OCI-LY1 (cell line): ENCODE measurements at regions not wholly inside any gene's neighbourhood (a gene's known extent, or its start where the extent isn't known, plus 50 kb on each side); places are given as distances from the start of the nearest gene placed in this dataset.

Experiments used
- H2AFZ ChIP-seq: fragments of 200-600 bp; sonication (generic), shearing (Covaris generic); 2 replicates; pipeline ENCODE4 v1.6.0; 2014; ENCODE audit warnings: antibody characterized with exemption, mild to moderate bottlenecking, low read length
- H3F3A ChIP-seq: fragments of 200-600 bp; sonication (generic), shearing (Covaris generic); 2 replicates; pipeline ENCODE4 v1.6.0; 2014; ENCODE audit warnings: mild to moderate bottlenecking, antibody characterized with exemption, low read length, moderate library complexity; ENCODE audit not compliant: insufficient read depth
- H3K27ac ChIP-seq: fragments of 200-600 bp; sonication (generic); 2 replicates; pipeline ENCODE4 v1.5.1; 2014; ENCODE audit warnings: low read length, mixed run types, mild to moderate bottlenecking, low read depth; ENCODE audit not compliant: poor library complexity, severe bottlenecking
- H3K27me3 ChIP-seq: fragments of 200-600 bp; sonication (generic); 2 replicates; pipeline ENCODE4 v1.6.0; 2014; ENCODE audit warnings: antibody characterized with exemption, mild to moderate bottlenecking, low read length, moderate library complexity; ENCODE audit not compliant: insufficient read depth
- H3K36me3 ChIP-seq: fragments of 200-600 bp; sonication (generic); 2 replicates; pipeline ENCODE4 v1.6.1; 2014; ENCODE audit warnings: mild to moderate bottlenecking, antibody characterized with exemption, low read length, moderate library complexity, mixed read lengths; ENCODE audit not compliant: insufficient read depth
- H3K4me1 ChIP-seq: fragments of 200-600 bp; sonication (generic); 2 replicates; pipeline ENCODE4 v1.5.1; 2014; ENCODE audit warnings: mild to moderate bottlenecking, low read length, moderate library complexity; ENCODE audit not compliant: insufficient read depth, severe bottlenecking
- H3K4me2 ChIP-seq: fragments of 200-600 bp; sonication (generic), shearing (Covaris generic); 2 replicates; pipeline ENCODE4 v1.6.1; 2014; ENCODE audit warnings: low read length
- H3K4me3 ChIP-seq: fragments of 200-600 bp; sonication (generic); 2 replicates; pipeline ENCODE4 v1.5.1; 2014; ENCODE audit warnings: low read length, low read depth, mild to moderate bottlenecking, mixed read lengths; ENCODE audit not compliant: poor library complexity, severe bottlenecking
- H3K79me2 ChIP-seq: fragments of 200-600 bp; shearing (Covaris generic); 2 replicates; pipeline ENCODE4 v1.6.1; 2016; ENCODE audit warnings: mixed run types, low read length, mixed read lengths; ENCODE audit not compliant: insufficient read depth
- H3K9ac ChIP-seq: fragments of 200-600 bp; sonication (generic), shearing (Covaris generic); 2 replicates; pipeline ENCODE4 v1.6.1; 2014; ENCODE audit warnings: mild to moderate bottlenecking, low read length, mixed read lengths
- H3K9me2 ChIP-seq: fragments of 200-600 bp; sonication (generic), shearing (Covaris generic); 2 replicates; pipeline ENCODE4 v1.6.1; 2014; ENCODE audit warnings: low read depth, mild to moderate bottlenecking, low read length, mixed read lengths
- H3K9me3 ChIP-seq: fragments of 200-600 bp; shearing (Covaris generic); 2 replicates; pipeline ENCODE4 v1.6.1; 2014; ENCODE audit warnings: low read length, mixed read lengths
- H4K20me1 ChIP-seq: fragments of 200-600 bp; sonication (generic), shearing (Covaris generic); 2 replicates; pipeline ENCODE4 v1.6.0; 2016; ENCODE audit warnings: mild to moderate bottlenecking, low read length; ENCODE audit not compliant: insufficient read depth
- CTCF ChIP-seq: fragments of 200-600 bp; sonication (generic), shearing (Covaris generic); IDR thresholded peaks from 2 replicates; pipeline ENCODE4 v1.5.1; 2017; ENCODE audit warnings: mild to moderate bottlenecking, antibody characterized with exemption, low read length, moderate library complexity, mixed read lengths
- EZH2 ChIP-seq: fragments of 200-600 bp; sonication (generic), shearing (Covaris generic); IDR thresholded peaks from 2 replicates; pipeline ENCODE4 v1.8.0; 2017; ENCODE audit warnings: borderline replicate concordance, mixed run types, mild to moderate bottlenecking, antibody characterized with exemption, low read length, moderate library complexity, mixed read lengths

GRCh38 chr14:43418324-43418723 is 1088.8 kb downstream of the FSCB start:
- Histone ChIP-seq H3K27ac (no peak overlapping the region), H3K9me3 (no peaks in the 10 kb centered on the region), H3K4me2 (no peak overlapping the region), H4K20me1 (no peaks in the 10 kb centered on the region), H3K9ac (no peak overlapping the region), H2AFZ (no peak overlapping the region), H3K36me3 (no peaks in the 10 kb centered on the region), H3K9me2 (no peaks in the 10 kb centered on the region), H3K4me1 (no peaks in the 10 kb centered on the region), H3F3A (no peaks in the 10 kb centered on the region), H3K27me3 (no peaks in the 10 kb centered on the region), H3K79me2 (no peaks in the 10 kb centered on the region), H3K4me3 (no peak overlapping the region)
- TF ChIP-seq EZH2 (no peak), CTCF (no peak)

GRCh38 chr14:43413084-43413483 is 1094.0 kb downstream of the FSCB start:
- Histone ChIP-seq H3K4me1 (no peaks in the 10 kb centered on the region), H3K9me3 (no peaks in the 10 kb centered on the region), H2AFZ (no peak overlapping the region), H3K4me3 (no peak overlapping the region), H3K27ac (no peak overlapping the region), H3K4me2 (no peak overlapping the region), H3K9ac (no peak overlapping the region), H3K27me3 (no peaks in the 10 kb centered on the region), H3K79me2 (no peaks in the 10 kb centered on the region), H3K36me3 (no peaks in the 10 kb centered on the region), H3K9me2 (no peaks in the 10 kb centered on the region), H4K20me1 (no peaks in the 10 kb centered on the region), H3F3A (no peaks in the 10 kb centered on the region)
- TF ChIP-seq CTCF = no peak

GRCh38 chr14:43411841-43412240 is 1095.2 kb downstream of the FSCB start:
- no peaks in the 10 kb centered on the region for H3F3A ChIP-seq
- H3K4me3 ChIP-seq = no peak overlapping the region
- no peaks in the 10 kb centered on the region for H3K36me3 ChIP-seq
- no peak overlapping the region for H2AFZ ChIP-seq
- no peaks in the 10 kb centered on the region for H4K20me1 ChIP-seq
- H3K9me2 ChIP-seq = no peaks in the 10 kb centered on the region
- H3K27ac ChIP-seq = no peak overlapping the region
- TF ChIP-seq CTCF (no peak), EZH2 (no peak)
- H3K9me3 ChIP-seq = no peaks in the 10 kb centered on the region
- H3K4me1 ChIP-seq = no peaks in the 10 kb centered on the region
- H3K79me2 ChIP-seq = no peaks in the 10 kb centered on the region
- H3K4me2 ChIP-seq = no peak overlapping the region
- no peak overlapping the region for H3K9ac ChIP-seq
- H3K27me3 ChIP-seq = no peaks in the 10 kb centered on the region
